Glomerular visceral epithelial cell (primary cell): ENCODE measurements at regions not wholly inside any gene's neighbourhood (a gene's known extent, or its start where the extent isn't known, plus 50 kb on each side); places are given as distances from the start of the nearest gene placed in this dataset.

Experiments
- DNase-seq: peaks from one replicate; pipeline ENCODE4 v3.0.0-alpha.2; 2016; ENCODE audit errors: extremely low spot score

GRCh38 chr10:52688899-52689298 lies 83.7 kb downstream of the MBL2 start:
- DNase-seq = no peak

- no peak for DNase-seq
Observed at GRCh38 chr10:52696232-52696631, 76.4 kb downstream of the MBL2 start.

GRCh38 chr10:52701647-52702046 lies 70.9 kb downstream of the MBL2 start:
- no peak for DNase-seq

GRCh38 chr10:52703451-52703850 lies 69.1 kb downstream of the MBL2 start:
- DNase-seq = no peak

GRCh38 chr10:52703898-52704297 lies 68.7 kb downstream of the MBL2 start:
- no peak for DNase-seq

GRCh38 chr10:52706332-52707070 lies 66.1 kb downstream of the MBL2 start:
- no peak for DNase-seq
